HG03175 (cell line): ENCODE measurements at regions not wholly inside any gene's neighbourhood (a gene's known extent, or its start where the extent isn't known, plus 50 kb on each side); places are given as distances from the start of the nearest gene placed in this dataset.

Experiments
- ATAC-seq: cut with Tn5 transposase; IDR thresholded peaks from one replicate; pipeline ENCODE4 v1.9.1; 2021; ENCODE audit warnings: mild to moderate bottlenecking, moderate library complexity; ENCODE audit not compliant: unreplicated experiment

GRCh38 chr12:58186401-58186800, 245.0 kb downstream of the ATP23 start:
- ATAC-seq = no peak

- no peak for ATAC-seq
Measured at GRCh38 chr12:58186914-58187313, 245.5 kb downstream of the ATP23 start.

DNA sequence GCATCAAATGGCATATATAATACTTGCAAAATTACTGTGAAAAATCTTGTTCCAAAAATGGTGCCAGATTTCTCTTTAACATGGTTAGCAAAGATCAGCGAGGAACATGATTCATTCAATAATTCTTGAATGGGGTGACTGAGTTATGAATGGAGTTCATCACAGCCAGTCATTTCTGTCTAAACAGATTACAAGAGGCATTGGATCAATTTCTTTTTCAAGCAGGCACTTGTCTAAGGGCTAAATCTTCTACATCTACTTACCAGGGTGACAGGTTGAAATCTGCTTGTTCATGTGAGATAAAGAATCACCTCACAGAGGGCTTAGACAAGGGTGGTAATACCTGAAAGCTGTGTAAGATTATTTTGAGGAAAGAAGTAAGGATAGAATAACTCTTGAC, 247.7 kb downstream of the ATP23 start:
- no peak for ATAC-seq

DNA sequence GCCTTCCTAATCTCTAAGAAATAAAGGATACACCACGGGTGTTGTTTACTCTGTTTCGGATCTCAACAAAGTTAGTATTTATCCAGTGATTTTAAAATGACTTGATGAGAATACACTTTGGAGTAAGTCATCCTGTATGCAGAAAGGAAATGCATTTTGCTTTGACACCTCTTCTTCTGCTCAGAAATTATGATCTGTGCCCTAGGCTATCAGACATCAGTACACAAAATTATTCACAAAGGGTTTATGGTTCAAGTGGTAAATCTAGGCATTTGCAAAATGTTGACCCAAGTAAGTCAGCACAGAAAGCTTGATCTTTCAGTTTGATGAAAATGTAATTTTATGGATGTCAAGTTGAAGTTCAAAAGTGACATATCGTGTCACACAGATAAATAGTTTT, 248.5 kb downstream of the ATP23 start:
- ATAC-seq = no peak

GRCh38 chr12:58190618-58191017, 249.3 kb downstream of the ATP23 start:
- ATAC-seq = no peak

DNA sequence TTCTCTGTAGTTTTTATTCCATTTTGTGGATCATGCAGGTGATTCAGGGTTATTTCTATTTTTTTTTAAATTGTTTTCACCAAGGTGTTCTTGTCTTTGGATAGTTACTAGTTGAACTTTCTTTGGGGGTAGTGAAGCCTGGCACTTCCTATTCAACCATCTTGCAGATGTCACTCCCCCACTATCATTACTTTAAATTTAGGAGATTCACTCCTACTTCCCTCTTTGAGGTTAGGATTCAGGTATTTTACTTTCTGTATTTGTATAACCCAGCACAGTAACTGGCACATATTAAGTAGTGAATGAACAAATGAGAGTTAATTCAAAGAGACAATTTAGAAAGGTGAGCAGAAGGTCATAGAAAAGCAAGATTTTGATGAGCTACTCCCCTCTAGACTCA, 255.6 kb downstream of the ATP23 start:
- no peak for ATAC-seq

- ATAC-seq = no peak
Measured at GRCh38 chr12:58202933-58203718, 261.8 kb downstream of the ATP23 start.

DNA sequence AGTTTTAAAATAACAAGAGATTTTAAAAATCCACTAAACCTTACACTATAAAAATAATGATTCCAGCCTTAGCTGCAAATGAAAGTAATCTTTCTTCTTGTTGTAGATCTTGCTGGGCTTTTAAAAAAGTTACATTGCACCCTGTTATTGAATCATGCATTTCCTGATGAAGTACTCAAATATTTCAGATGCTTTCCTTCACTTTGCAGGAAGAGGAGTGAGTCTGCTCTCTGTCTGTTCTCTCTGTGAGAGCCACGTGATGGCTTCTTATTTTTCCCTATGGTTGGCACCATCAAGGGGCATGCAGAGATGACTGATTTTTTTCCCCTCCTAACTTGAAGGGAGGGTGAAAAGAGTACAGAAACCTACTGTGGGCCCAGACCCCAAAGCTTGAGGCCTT, 262.7 kb downstream of the ATP23 start:
- ATAC-seq = no peak

GRCh38 chr12:58206876-58207275, 265.5 kb downstream of the ATP23 start:
- ATAC-seq = no peak

DNA sequence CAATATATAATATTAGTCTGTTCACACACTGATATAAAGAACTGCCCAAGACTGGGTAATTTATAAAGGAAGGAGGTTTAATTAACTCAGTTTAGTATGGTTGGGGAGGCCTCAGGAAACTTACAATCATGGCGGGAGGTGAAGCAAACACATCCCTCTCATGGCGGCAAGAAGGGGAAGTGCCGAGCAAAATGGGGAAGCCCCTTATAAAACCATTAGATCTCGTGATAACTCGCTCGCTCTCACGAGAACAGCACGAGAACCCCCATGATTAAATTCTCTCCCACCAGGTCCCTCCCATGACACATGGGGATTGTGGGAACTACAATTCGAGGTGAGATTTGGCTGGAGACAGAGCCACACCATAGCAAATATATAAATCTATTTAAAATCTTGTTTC, 269.8 kb downstream of the ATP23 start:
- ATAC-seq = no peak

DNA sequence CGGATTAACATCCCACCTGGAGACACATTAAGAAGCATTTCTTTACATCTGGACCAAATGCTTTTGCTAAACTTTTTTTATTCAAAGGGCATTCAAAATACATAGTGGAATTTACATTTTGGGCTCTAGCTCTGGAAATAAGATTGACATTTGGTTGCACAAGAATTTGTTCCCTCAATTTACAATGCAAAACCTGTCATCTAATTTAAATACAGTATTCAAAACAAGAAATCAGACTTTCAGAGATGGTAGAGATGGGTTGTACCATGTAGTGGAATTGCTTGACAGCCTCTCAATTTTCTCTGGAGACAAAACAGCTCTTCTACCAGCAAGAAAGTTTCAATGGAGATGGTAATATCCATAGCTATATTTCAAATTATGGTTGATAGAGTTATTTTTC, 275.8 kb downstream of the ATP23 start:
- no peak for ATAC-seq

GRCh38 chr12:58224536-58225105, 283.3 kb downstream of the ATP23 start:
- no peak for ATAC-seq

DNA sequence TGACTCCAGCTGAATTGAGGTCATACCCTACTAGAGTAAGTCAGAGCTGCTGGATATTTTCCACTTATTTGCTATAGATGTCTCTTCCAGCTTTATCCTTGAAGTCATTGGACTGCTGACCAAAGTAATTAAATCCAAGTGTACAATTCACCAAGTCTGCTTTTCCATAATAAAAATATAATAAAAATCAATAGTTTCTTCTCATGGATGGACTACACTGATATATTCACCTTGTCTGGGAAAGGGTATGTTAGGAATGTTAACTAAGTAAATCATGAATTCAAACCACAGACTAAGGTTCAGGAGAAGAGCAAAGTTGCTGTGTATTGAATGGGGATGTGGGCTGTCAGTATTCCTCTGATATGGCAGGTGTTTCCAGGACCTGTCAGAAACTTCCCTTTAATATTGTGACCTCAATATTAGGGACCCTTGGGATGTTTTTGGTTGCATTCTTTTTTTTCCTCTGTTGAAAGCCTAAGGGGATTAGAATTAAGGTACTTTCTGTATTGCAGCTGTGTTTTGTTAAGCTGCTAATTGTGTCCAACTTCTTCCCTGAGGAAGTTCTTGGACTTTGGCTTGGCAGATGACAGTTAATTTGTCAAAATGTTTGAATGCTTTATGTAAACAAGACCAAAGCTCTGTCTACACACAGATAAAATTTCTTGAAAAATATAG, 284.0 kb downstream of the ATP23 start:
- ATAC-seq = no peak

DNA sequence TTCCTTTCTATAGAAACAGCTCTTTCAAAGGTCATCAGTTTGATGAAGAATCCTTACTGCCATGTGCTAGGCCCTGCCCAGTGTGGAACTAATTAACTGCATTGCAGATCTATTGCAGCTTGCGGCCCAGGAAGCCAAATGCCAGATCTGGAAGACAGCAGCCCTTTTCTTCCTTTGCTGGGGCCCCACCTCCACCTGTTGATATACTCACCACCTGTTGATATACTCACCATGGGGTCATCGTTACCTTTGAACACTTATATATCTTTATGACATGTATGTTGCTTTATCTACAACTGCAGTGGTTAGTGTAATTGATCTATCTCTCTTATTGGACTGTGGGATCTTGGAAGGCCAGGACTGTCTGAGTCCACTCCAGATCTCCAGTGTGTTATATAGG, 292.5 kb downstream of the ATP23 start:
- no peak for ATAC-seq

- no peak for ATAC-seq
Measured at GRCh38 chr12:58238411-58238810, 297.0 kb downstream of the ATP23 start.

GRCh38 chr12:58241099-58241498, 299.7 kb downstream of the ATP23 start:
- ATAC-seq = no peak

- ATAC-seq = no peak
Measured at GRCh38 chr12:58242796-58243630, 301.6 kb downstream of the ATP23 start.

GRCh38 chr12:58247633-58248032, 306.3 kb downstream of the ATP23 start:
- no peak for ATAC-seq

DNA sequence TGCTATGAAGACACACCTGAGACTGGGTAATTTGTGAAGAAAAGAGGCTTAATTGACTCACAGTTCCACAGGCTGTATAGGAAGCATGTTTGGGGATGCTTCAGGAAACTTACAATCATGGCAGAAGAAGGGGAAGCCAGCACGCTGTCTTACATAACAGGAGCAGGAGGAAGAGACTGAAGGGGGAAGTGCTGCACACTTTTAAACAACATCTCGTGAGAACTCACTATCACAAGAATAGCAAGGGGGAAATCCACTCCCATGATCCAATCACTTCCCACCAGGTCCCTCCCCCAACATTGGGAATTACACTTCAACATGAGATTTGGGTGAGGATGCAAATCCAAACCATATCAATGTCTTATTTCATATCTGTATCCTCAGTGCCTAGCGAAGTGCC, 307.2 kb downstream of the ATP23 start:
- ATAC-seq = no peak

GRCh38 chr12:58249610-58250009, 308.2 kb downstream of the ATP23 start:
- no peak for ATAC-seq

DNA sequence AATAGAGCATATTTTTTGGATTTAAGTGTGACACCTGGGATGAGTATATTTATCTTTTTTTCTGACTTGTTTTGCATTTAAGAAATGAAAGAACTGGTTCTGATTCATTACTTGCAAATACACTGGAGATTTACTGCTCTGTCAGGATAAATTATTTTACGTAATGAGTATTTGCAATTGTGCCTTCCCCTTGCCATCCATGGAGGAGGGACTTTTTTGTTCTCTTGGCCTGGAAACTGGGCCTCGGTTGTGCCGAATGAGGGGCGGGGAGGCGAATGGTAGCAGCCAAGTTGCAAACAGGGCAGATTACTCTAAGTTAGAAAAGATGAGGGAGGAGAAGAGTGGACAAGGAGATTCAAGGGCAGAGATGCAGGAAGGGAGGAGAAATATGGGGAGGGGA, 308.7 kb downstream of the ATP23 start:
- no peak for ATAC-seq
